Cardiac fibroblast (primary cell): ENCODE measurements at regions not wholly inside any gene's neighbourhood (a gene's known extent, or its start where the extent isn't known, plus 50 kb on each side); places are given as distances from the start of the nearest gene placed in this dataset.

Experiments used
- DNase-seq, 2 donors: peaks; one replicate each; pipeline versions ENCODE4 v3.0.0 to v3.0.0-alpha.2; 2010; ENCODE audit warnings: low read depth in 2 of 2
- H3K4me3 ChIP-seq, 2 donors: replicated peaks in 1 of 2; 1 replicate in 1 of 2; 2 replicates in 1 of 2; pipeline ENCODE4 v1.5.1; 2011; ENCODE audit warnings: low read depth in 2 of 2, low read length in 2 of 2, mild to moderate bottlenecking in 2 of 2, moderate library complexity in 1 of 2
- CTCF ChIP-seq: IDR thresholded peaks from one replicate; pipeline ENCODE4 v1.5.1; 2011; ENCODE audit warnings: low read depth, mild to moderate bottlenecking, low read length, inconsistent platforms

GRCh38 chr15:61725251-61725650 is 335.0 kb downstream of the VPS13C start:
- H3K4me3 ChIP-seq = no peak overlapping the region
- TF ChIP-seq CTCF = no peak
- no peak for DNase-seq

GRCh38 chr15:61724251-61724939 is 335.9 kb downstream of the VPS13C start:
- TF ChIP-seq CTCF = no peak
- DNase-seq = no peak
- no peak overlapping the region for H3K4me3 ChIP-seq

- TF ChIP-seq CTCF = no peak
- no peak overlapping the region for H3K4me3 ChIP-seq
- no peak for DNase-seq
These were observed 338.8 kb downstream of the VPS13C start for GRCh38 chr15:61721418-61721817.

GRCh38 chr15:61720197-61720704 is 340.0 kb downstream of the VPS13C start:
- no peak overlapping the region for H3K4me3 ChIP-seq
- no peak for TF ChIP-seq CTCF

GRCh38 chr15:61715082-61715481 is 345.2 kb downstream of the VPS13C start:
- DNase-seq = no peak
- H3K4me3 ChIP-seq = no peak overlapping the region
- TF ChIP-seq CTCF = no peak

More at GRCh38 chr15:61720197-61720704, 340.0 kb downstream of the VPS13C start:
- no peak for DNase-seq

GRCh38 chr15:61712129-61712759 is 348.0 kb downstream of the VPS13C start:
- no peak overlapping the region for H3K4me3 ChIP-seq
- no peak for DNase-seq
- TF ChIP-seq CTCF = no peak
